ENCODE measurements at regions not wholly inside any gene's neighbourhood (a gene's known extent, or its start where the extent isn't known, plus 50 kb on each side); places are given as distances from the start of the nearest gene placed in this dataset.

DNA sequence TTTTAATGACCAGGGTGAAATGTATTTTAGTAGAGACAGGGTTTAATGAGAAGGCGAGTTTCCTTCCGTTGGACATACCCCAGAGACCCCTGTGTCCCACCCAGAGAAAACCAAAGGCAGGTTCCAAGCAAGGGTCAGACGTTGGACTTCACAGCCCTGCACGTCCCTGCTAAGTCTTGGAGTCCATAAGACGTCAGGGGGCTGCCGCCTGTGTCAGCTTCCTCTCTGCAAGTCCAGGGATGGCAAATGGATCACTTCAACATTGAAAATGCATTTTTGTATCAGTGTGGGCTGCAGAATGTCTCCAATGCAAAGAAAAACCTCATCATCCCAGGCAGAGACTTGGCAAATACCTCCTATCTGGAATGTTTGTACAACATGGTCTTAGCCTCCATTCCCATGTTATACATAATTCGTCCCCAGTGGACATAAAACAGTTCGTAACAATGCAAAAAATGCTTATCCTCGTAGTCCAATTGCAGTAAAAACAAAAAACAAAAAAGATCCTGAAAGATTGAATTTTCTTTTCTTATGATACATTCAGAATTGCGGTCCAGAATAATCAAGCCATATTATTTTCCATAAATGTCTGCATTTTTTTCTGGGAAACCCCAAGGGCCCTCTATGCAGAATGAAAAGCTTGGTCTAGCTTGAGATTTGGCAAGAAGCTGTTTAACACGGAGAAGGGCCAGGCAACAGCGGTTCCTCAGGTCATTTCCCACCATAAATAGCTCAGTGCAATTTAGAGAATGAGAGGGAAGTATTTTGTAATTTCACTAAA lies 190.9 kb downstream of the SHOX start (continued):
- TF ChIP-seq ZBTB40 (IDR thresholded peaks at IDR 0.05), result no peak
- TF ChIP-seq ZBTB40 (CRISPR knock-in tag; IDR thresholded peaks at IDR 0.05), result no peak
- TF ChIP-seq ZNF347 (CRISPR knock-in tag; IDR thresholded peaks at IDR 0.05; ENCODE audit: low read depth), result no peak
- no peak for TF ChIP-seq ZC3H4 (CRISPR knock-in tag; IDR thresholded peaks at IDR 0.05; ENCODE audit: borderline replicate concordance)
- TF ChIP-seq, protein P1, sequence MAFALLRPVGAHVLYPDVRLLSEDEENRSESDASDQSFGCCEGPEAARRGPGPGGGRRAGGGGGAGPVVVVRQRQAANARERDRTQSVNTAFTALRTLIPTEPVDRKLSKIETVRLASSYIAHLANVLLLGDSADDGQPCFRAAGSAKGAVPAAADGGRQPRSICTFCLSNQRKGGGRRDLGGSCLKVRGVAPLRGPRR (CRISPR knock-in tag; IDR thresholded peaks at IDR 0.05), result no peak
- TF ChIP-seq CBX5 (IDR thresholded peaks at IDR 0.05; ENCODE audit: borderline replicate concordance, low read depth), result no peak
- TF ChIP-seq HOMEZ (CRISPR knock-in tag; IDR thresholded peaks at IDR 0.05), result no peak
- TF ChIP-seq RAD21 (CRISPR knock-in tag; conservative IDR thresholded peaks at IDR 0.05 in 1 of 2, IDR thresholded peaks at IDR 0.05 in 1 of 2), result no peak
- TF ChIP-seq FOXK2 (conservative IDR thresholded peaks at IDR 0.05 in 1 of 2, IDR thresholded peaks at IDR 0.05 in 1 of 2; ENCODE audit: low read depth in 2 of 2), result no peak
